GM18870 (cell line): ENCODE measurements at regions not wholly inside any gene's neighbourhood (a gene's known extent, or its start where the extent isn't known, plus 50 kb on each side); places are given as distances from the start of the nearest gene placed in this dataset.
A peak's percentile ranks its signal among the peaks of the same experiment; 100 is the strongest.

Experiments used
- ATAC-seq: cut with Tn5 transposase; IDR thresholded peaks from one replicate; pipeline ENCODE4 v1.9.1; 2021; ENCODE audit warnings: moderate library complexity; ENCODE audit not compliant: unreplicated experiment

GRCh38 chr20:22374678-22375590, 209.4 kb downstream of the FOXA2 start:
- ATAC-seq = no peak

GRCh38 chr20:22374066-22374465, 210.3 kb downstream of the FOXA2 start:
- ATAC-seq = no peak

- ATAC-seq = no peak
Measured at GRCh38 chr20:22373164-22373895, 211.0 kb downstream of the FOXA2 start.

- peak; percentile 88 for ATAC-seq
Measured at GRCh38 chr20:22371843-22372242, 212.5 kb downstream of the FOXA2 start.

- ATAC-seq = no peak
Measured at GRCh38 chr20:22370137-22370536, 214.2 kb downstream of the FOXA2 start.

- no peak for ATAC-seq
Measured at GRCh38 chr20:22369100-22369499, 215.3 kb downstream of the FOXA2 start.

GRCh38 chr20:22368235-22368634, 216.1 kb downstream of the FOXA2 start:
- no peak for ATAC-seq

- no peak for ATAC-seq
Measured at GRCh38 chr20:22366631-22367030, 217.7 kb downstream of the FOXA2 start.

GRCh38 chr20:22354647-22355046, 229.7 kb downstream of the FOXA2 start:
- ATAC-seq = no peak

- ATAC-seq = no peak
Measured at GRCh38 chr20:22353586-22353985, 230.8 kb downstream of the FOXA2 start.

GRCh38 chr20:22352019-22352418, 232.4 kb downstream of the FOXA2 start:
- ATAC-seq = no peak

GRCh38 chr20:22350624-22351023, 233.7 kb downstream of the FOXA2 start:
- no peak for ATAC-seq

GRCh38 chr20:22348010-22348409, 236.4 kb downstream of the FOXA2 start:
- ATAC-seq = no peak

- ATAC-seq = no peak
Measured at GRCh38 chr20:22346716-22347115, 237.7 kb downstream of the FOXA2 start.

- no peak for ATAC-seq
Measured at GRCh38 chr20:22343612-22344011, 240.8 kb downstream of the FOXA2 start.

GRCh38 chr20:22342410-22342809, 242.0 kb downstream of the FOXA2 start:
- no peak for ATAC-seq

- ATAC-seq = no peak
Measured at GRCh38 chr20:22341508-22341907, 242.9 kb downstream of the FOXA2 start.

GRCh38 chr20:22339946-22340345, 244.4 kb downstream of the FOXA2 start:
- ATAC-seq = no peak

- no peak for ATAC-seq
Measured at GRCh38 chr20:22339091-22339881, 245.1 kb downstream of the FOXA2 start.

GRCh38 chr20:22338140-22338708, 246.1 kb downstream of the FOXA2 start:
- ATAC-seq = no peak

GRCh38 chr20:22335210-22335609, 249.2 kb downstream of the FOXA2 start:
- no peak for ATAC-seq
